H9 (cell line): ENCODE measurements at regions not wholly inside any gene's neighbourhood (a gene's known extent, or its start where the extent isn't known, plus 50 kb on each side); places are given as distances from the start of the nearest gene placed in this dataset.

Experiments used
- DNase-seq: peaks from one replicate; pipeline ENCODE4 v3.0.0-alpha.2; 2017
- H2AFZ ChIP-seq: one replicate; pipeline ENCODE4 v1.6.1; 2013; ENCODE audit warnings: mild to moderate bottlenecking, low read length, control low read depth, moderate library complexity
- H2AK5ac ChIP-seq: 2 replicates; pipeline ENCODE4 v1.6.1; 2013; ENCODE audit warnings: low read length, control low read depth, mixed read lengths; ENCODE audit not compliant: insufficient read length
- H2BK120ac ChIP-seq: one replicate; pipeline ENCODE4 v1.6.1; 2013; ENCODE audit warnings: low read depth, mild to moderate bottlenecking, low read length, control low read depth, inconsistent platforms; ENCODE audit not compliant: poor library complexity, severe bottlenecking
- H2BK12ac ChIP-seq: 2 replicates; pipeline ENCODE4 v1.6.1; 2013; ENCODE audit warnings: low read length, control low read depth, mixed read lengths, low read depth; ENCODE audit not compliant: insufficient read length
- H2BK15ac ChIP-seq: 2 replicates; pipeline ENCODE4 v1.6.1; 2013; ENCODE audit warnings: low read depth, low read length, control low read depth
- H2BK20ac ChIP-seq: one replicate; pipeline ENCODE4 v1.6.1; 2013; ENCODE audit warnings: low read depth, mild to moderate bottlenecking, low read length, control low read depth, inconsistent platforms; ENCODE audit not compliant: poor library complexity, severe bottlenecking
- H2BK5ac ChIP-seq: 2 replicates; pipeline ENCODE4 v1.6.1; 2013; ENCODE audit warnings: low read length, control low read depth, mixed read lengths; ENCODE audit not compliant: insufficient read length
- H3K14ac ChIP-seq: 2 replicates; pipeline ENCODE4 v1.6.1; 2013; ENCODE audit warnings: low read length, control low read depth; ENCODE audit not compliant: insufficient read depth
- H3K18ac ChIP-seq: 2 replicates; pipeline ENCODE4 v1.6.1; 2013; ENCODE audit warnings: low read depth, mild to moderate bottlenecking, mixed read lengths, low read length, control low read depth; ENCODE audit not compliant: insufficient read length
- H3K23ac ChIP-seq: 2 replicates; pipeline ENCODE4 v1.6.1; 2013; ENCODE audit warnings: low read length, control low read depth, mixed read lengths, low read depth; ENCODE audit not compliant: insufficient read length
- H3K23me2 ChIP-seq: 2 replicates; pipeline ENCODE4 v1.6.1; 2013; ENCODE audit warnings: low read depth, mild to moderate bottlenecking, mixed read lengths, low read length, control low read depth; ENCODE audit not compliant: insufficient read length, poor library complexity, severe bottlenecking
- H3K27ac ChIP-seq: 2 replicates; pipeline ENCODE4 v1.5.1; 2013; ENCODE audit warnings: low read length, control low read depth, mixed read lengths, low read depth; ENCODE audit not compliant: insufficient read length
- H3K27me3 ChIP-seq: 2 replicates; pipeline ENCODE4 v1.6.1; 2013; ENCODE audit warnings: low read length, control low read depth, inconsistent platforms; ENCODE audit not compliant: insufficient read depth
- H3K4ac ChIP-seq: 2 replicates; pipeline ENCODE4 v1.6.1; 2013; ENCODE audit warnings: low read depth, mild to moderate bottlenecking, control low read depth, inconsistent platforms, low read length, moderate library complexity
- H3K4me1 ChIP-seq: 2 replicates; pipeline ENCODE4 v1.6.1; 2013; ENCODE audit warnings: low read length, control low read depth, inconsistent platforms; ENCODE audit not compliant: insufficient read depth
- H3K4me2 ChIP-seq: 2 replicates; pipeline ENCODE4 v1.6.1; 2013; ENCODE audit warnings: low read length, control low read depth, mixed read lengths; ENCODE audit not compliant: insufficient read length, insufficient read depth
- H3K56ac ChIP-seq: 2 replicates; pipeline ENCODE4 v1.6.1; 2013; ENCODE audit warnings: low read depth, mild to moderate bottlenecking, mixed read lengths, low read length, control low read depth; ENCODE audit not compliant: insufficient read length
- H3K79me1 ChIP-seq: 2 replicates; pipeline ENCODE4 v1.6.1; 2013; ENCODE audit warnings: low read depth, mild to moderate bottlenecking, moderate library complexity, low read length, control low read depth, inconsistent platforms; ENCODE audit not compliant: insufficient read depth, poor library complexity, severe bottlenecking
- H3K79me2 ChIP-seq: 2 replicates; pipeline ENCODE4 v1.6.1; 2013; ENCODE audit warnings: low read length, control low read depth, inconsistent platforms; ENCODE audit not compliant: insufficient read depth
- H3K9ac ChIP-seq: 2 replicates; pipeline ENCODE4 v1.6.1; 2013; ENCODE audit warnings: low read length, control low read depth, mixed read lengths; ENCODE audit not compliant: insufficient read length; ENCODE audit errors: extremely low read depth
- H3K9me3 ChIP-seq: one replicate; pipeline ENCODE4 v1.6.1; 2013; ENCODE audit warnings: low read depth, low read length, inconsistent platforms; ENCODE audit not compliant: control insufficient read depth
- H3T11ph ChIP-seq: one replicate; pipeline ENCODE4 v1.6.1; 2013; ENCODE audit warnings: mild to moderate bottlenecking, low read length, control low read depth, inconsistent platforms
- H4K20me1 ChIP-seq: one replicate; pipeline ENCODE4 v1.6.1; 2013; ENCODE audit not compliant: control insufficient read depth, insufficient read length, insufficient read depth
- H4K5ac ChIP-seq: 2 replicates; pipeline ENCODE4 v1.6.1; 2013; ENCODE audit warnings: low read depth, mild to moderate bottlenecking, mixed read lengths, low read length, control low read depth; ENCODE audit not compliant: insufficient read length
- H4K8ac ChIP-seq: replicated peaks from 2 replicates; pipeline ENCODE4 v1.6.1; 2013; ENCODE audit warnings: low read length, control low read depth, mixed read lengths, low read depth; ENCODE audit not compliant: insufficient read length
- H4K91ac ChIP-seq: 2 replicates; pipeline ENCODE4 v1.6.1; 2013; ENCODE audit warnings: low read depth, mild to moderate bottlenecking, moderate library complexity, mixed read lengths, low read length, control low read depth; ENCODE audit not compliant: insufficient read length
- H3K27ac Mint-ChIP-seq, 3 experiments: 2 replicates in 2 of 3; 3 replicates in 1 of 3; pipeline ENCODE4 v1.8.0; 2020 to 2021; ENCODE audit warnings: mixed read lengths in 3 of 3, mild to moderate bottlenecking in 1 of 3, moderate library complexity in 1 of 3
- H3K27me3 Mint-ChIP-seq: 2 replicates; pipeline ENCODE4 v1.8.0; 2021; ENCODE audit warnings: low read depth, mild to moderate bottlenecking, moderate library complexity, mixed read lengths
- H3K36me3 Mint-ChIP-seq, 3 experiments: 2 replicates in 2 of 3; 3 replicates in 1 of 3; pipeline ENCODE4 v1.8.0; 2020 to 2021; ENCODE audit warnings: low read depth in 3 of 3, mixed read lengths in 3 of 3; ENCODE audit not compliant: insufficient read depth in 1 of 3
- H3K4me1 Mint-ChIP-seq, 2 experiments: 2 replicates each; pipeline ENCODE4 v1.8.0; 2020; ENCODE audit warnings: mixed read lengths in 2 of 2
- H3K4me3 Mint-ChIP-seq, 2 experiments: 2 replicates in 1 of 2; 3 replicates in 1 of 2; pipeline ENCODE4 v1.8.0; 2020 to 2021; ENCODE audit warnings: mild to moderate bottlenecking in 2 of 2, mixed read lengths in 2 of 2, moderate library complexity in 1 of 2
- H3K9me3 Mint-ChIP-seq, 2 experiments: 2 replicates in 1 of 2; 3 replicates in 1 of 2; pipeline ENCODE4 v1.8.0; 2020; ENCODE audit warnings: mild to moderate bottlenecking in 2 of 2, mixed read lengths in 2 of 2, moderate library complexity in 1 of 2
- CTCF ChIP-seq: fragments of 200-600 bp; sonication (generic); conservative IDR thresholded peaks from 3 replicates; pipeline ENCODE4 v1.8.0; 2021; ENCODE audit warnings: antibody characterized with exemption, mild to moderate bottlenecking
- WGBS: extraction: QIAGEN DNeasy Blood & Tissue Kit; methylation state at CpG from one replicate; pipeline ENCODE4 v1.1.7; 2013; ENCODE audit warnings: missing lambda C conversion rate, low lambda C conversion rate, mixed read lengths; ENCODE audit not compliant: insufficient read length; ENCODE audit errors: extremely low coverage; 5-methylcytosine and 5-hydroxymethylcytosine counted together

GRCh38 chr13:90382425-90382824 lies 965.1 kb upstream of the MIR17HG start:
- Mint-ChIP-seq H3K27me3 (no peaks in the 10 kb centered on the region; the same call in 1 of the 2 replicates), H3K27ac (no peak overlapping the region), H3K36me3 (no peaks in the 10 kb centered on the region), H3K4me3 (no peak overlapping the region), H3K9me3 (peaks cover 0 to 1% of the 10 kb centered on the region in 2 experiments; a peak in 1 of 5 replicates), H3K4me1 (no peaks in the 10 kb centered on the region)
- no peaks in the 10 kb centered on the region for H3K9me3 ChIP-seq
- H3K79me2 ChIP-seq = no peaks in the 10 kb centered on the region
- no CpG with 5 or more reads among the region's 1 CpG for WGBS
- no peak overlapping the region for H4K91ac ChIP-seq
- no peak overlapping the region for H3K23ac ChIP-seq
- no peak overlapping the region for H2BK12ac ChIP-seq
- H2BK20ac ChIP-seq = no peak overlapping the region
- no peak overlapping the region for H4K8ac ChIP-seq
- no peak overlapping the region for H3K4me2 ChIP-seq
- no peak overlapping the region for H3K9ac ChIP-seq
- H4K20me1 ChIP-seq = no peaks in the 10 kb centered on the region
- no peak for DNase-seq
- H2BK120ac ChIP-seq = no peak overlapping the region
- H3T11ph ChIP-seq = no peak overlapping the region
- H2BK15ac ChIP-seq = no peak overlapping the region
- H3K27me3 ChIP-seq = no peaks in the 10 kb centered on the region
- no peak overlapping the region for H2AFZ ChIP-seq
- H2AK5ac ChIP-seq = no peak overlapping the region
- H3K27ac ChIP-seq = no peak overlapping the region
- H3K79me1 ChIP-seq = no peaks in the 10 kb centered on the region
- H4K5ac ChIP-seq = no peak overlapping the region
- no peak overlapping the region for H3K18ac ChIP-seq
- H3K23me2 ChIP-seq = no peaks in the 10 kb centered on the region
- no peak overlapping the region for H2BK5ac ChIP-seq
- H3K4ac ChIP-seq = no peak overlapping the region
- H3K14ac ChIP-seq = no peak overlapping the region
- no peak for TF ChIP-seq CTCF
- no peak overlapping the region for H3K56ac ChIP-seq
- no peaks in the 10 kb centered on the region for H3K4me1 ChIP-seq
